Prostate gland (tissue), 2 donors: ENCODE measurements at regions not wholly inside any gene's neighbourhood (a gene's known extent, or its start where the extent isn't known, plus 50 kb on each side); places are given as distances from the start of the nearest gene placed in this dataset.

Experiments
- DNase-seq: peaks from one replicate; pipeline ENCODE4 v3.0.0-alpha.2; 2019; ENCODE audit warnings: low spot score
- H3K27ac ChIP-seq, 2 donors: fragments of 200-600 bp; sonication (generic); 2 replicates each; pipeline ENCODE4 v1.5.1; 2017 to 2019
- H3K27me3 ChIP-seq: fragments of 200-600 bp; sonication (generic); replicated peaks from 2 replicates; pipeline ENCODE4 v1.5.1; 2019; ENCODE audit not compliant: insufficient read depth
- H3K36me3 ChIP-seq, 2 donors: fragments of 200-600 bp; sonication (generic); 1 replicate in 1 of 2; 2 replicates in 1 of 2; pipeline versions ENCODE4 v1.5.1 to v1.8.1; 2017 to 2019
- H3K4me1 ChIP-seq: fragments of 200-600 bp; sonication (generic); replicated peaks from 2 replicates; pipeline ENCODE4 v1.5.1; 2019
- H3K4me3 ChIP-seq, 2 donors: fragments of 200-600 bp; sonication (generic); 2 replicates each; pipeline ENCODE4 v1.5.1; 2017 to 2019
- H3K9me3 ChIP-seq: fragments of 200-600 bp; sonication (generic); 2 replicates; pipeline ENCODE4 v1.5.1; 2017
- CTCF ChIP-seq, 4 experiments: fragments of 200-600 bp in 2 of 4; fragments of 450-650 bp in 2 of 4; sonication (generic) in 2 of 4; IDR thresholded peaks; 1 replicate in 3 of 4; 2 replicates in 1 of 4; pipeline ENCODE4 v1.5.1; 2016 to 2019; ENCODE audit warnings: antibody characterized with exemption in 4 of 4, mild to moderate bottlenecking in 2 of 4, moderate library complexity in 2 of 4
- POLR2A ChIP-seq: fragments of 450-650 bp; IDR thresholded peaks from one replicate; pipeline ENCODE4 v1.6.1; 2016; ENCODE audit warnings: antibody characterized with exemption, mild to moderate bottlenecking
- POLR2AphosphoS5 ChIP-seq: sonication (generic); formaldehyde crosslinking; IDR thresholded peaks from one replicate; pipeline ENCODE4 v1.6.1; 2017; ENCODE audit warnings: antibody characterized with exemption
- whole genome bisulfite sequencing: methylation state at CpG from one replicate; pipeline ENCODE4 v1.1.5; 2018; 5-methylcytosine and 5-hydroxymethylcytosine counted together
- intact Hi-C: fragments of 100-400 bp; cut with DNase I; formaldehyde crosslinking; loops from one replicate; pipeline ENCODE4 v1.14.2; 2022

GRCh38 chr16:87244636-87245197 is 72.5 kb downstream of the C16orf95 start:
- no peak for DNase-seq
- Histone ChIP-seq H3K4me3 (no peak overlapping the region), H3K9me3 (no peaks in the 10 kb centered on the region), H3K4me1 (no peaks in the 10 kb centered on the region), H3K27me3 (no peaks in the 10 kb centered on the region), H3K27ac (no peak overlapping the region), H3K36me3 (no peaks in the 10 kb centered on the region)
- 59% methylated on average over 7 of the region's 7 CpGs for WGBS
- TF ChIP-seq POLR2AphosphoS5 (no peak), CTCF (IDR thresholded peaks at IDR 0.05) (no peak), POLR2A (no peak)
- intact Hi-C loops: no loop called here

- no peak for DNase-seq
- no peaks in the 10 kb centered on the region for H3K27me3 ChIP-seq
- H3K9me3 ChIP-seq: no peaks in the 10 kb centered on the region
- WGBS: 84% methylated on average over 13 of the region's 13 CpGs
- H3K4me3 ChIP-seq: no peak overlapping the region
- H3K27ac ChIP-seq: no peak overlapping the region
- H3K4me1 ChIP-seq: no peaks in the 10 kb centered on the region
- intact Hi-C loops: no loop called here
- no peaks in the 10 kb centered on the region for H3K36me3 ChIP-seq
- TF ChIP-seq POLR2A (no peak), CTCF (IDR thresholded peaks at IDR 0.05) (no peak), POLR2AphosphoS5 (no peak)
Measured at GRCh38 chr16:87245511-87245910, 71.7 kb downstream of the C16orf95 start.

- H3K27me3 ChIP-seq: no peaks in the 10 kb centered on the region
- WGBS: 83% methylated on average over 14 of the region's 14 CpGs
- H3K4me3 ChIP-seq: no peak overlapping the region
- H3K36me3 ChIP-seq: no peaks in the 10 kb centered on the region
- no peaks in the 10 kb centered on the region for H3K9me3 ChIP-seq
- TF ChIP-seq POLR2A: no peak
- no peak for TF ChIP-seq CTCF (IDR thresholded peaks at IDR 0.05)
- no peak for TF ChIP-seq POLR2AphosphoS5
- H3K27ac ChIP-seq: no peak overlapping the region
- H3K4me1 ChIP-seq: no peaks in the 10 kb centered on the region
- intact Hi-C loops: no loop called here
- no peak for DNase-seq
Measured at GRCh38 chr16:87246269-87247065, 70.7 kb downstream of the C16orf95 start.

- no peaks in the 10 kb centered on the region for H3K4me1 ChIP-seq
- no peaks in the 10 kb centered on the region for H3K27me3 ChIP-seq
- H3K4me3 ChIP-seq: no peak overlapping the region
- H3K9me3 ChIP-seq: no peaks in the 10 kb centered on the region
- no peaks in the 10 kb centered on the region for H3K36me3 ChIP-seq
- no peak overlapping the region for H3K27ac ChIP-seq
- TF ChIP-seq CTCF (IDR thresholded peaks at IDR 0.05): no peak
- no peak for TF ChIP-seq POLR2AphosphoS5
- no peak for TF ChIP-seq POLR2A
- no peak for DNase-seq
- intact Hi-C loops: no loop called here
- 81% methylated on average over 3 of the region's 3 CpGs for WGBS
Measured at GRCh38 chr16:87248714-87249113, 68.5 kb downstream of the C16orf95 start.

GRCh38 chr16:87249425-87249824 is 67.8 kb downstream of the C16orf95 start:
- intact Hi-C loops: no loop called here
- DNase-seq: no peak
- TF ChIP-seq CTCF (IDR thresholded peaks at IDR 0.05) (no peak), POLR2A (no peak), POLR2AphosphoS5 (no peak)
- H3K27me3 ChIP-seq: no peaks in the 10 kb centered on the region
- 95% methylated on average over 10 of the region's 10 CpGs for WGBS
- no peak overlapping the region for H3K4me3 ChIP-seq
- H3K27ac ChIP-seq: no peak overlapping the region
- H3K36me3 ChIP-seq: no peaks in the 10 kb centered on the region
- H3K9me3 ChIP-seq: no peaks in the 10 kb centered on the region
- H3K4me1 ChIP-seq: no peaks in the 10 kb centered on the region
